GM12878 (cell line): ENCODE measurements at regions not wholly inside any gene's neighbourhood (a gene's known extent, or its start where the extent isn't known, plus 50 kb on each side); places are given as distances from the start of the nearest gene placed in this dataset.

Experiments
- ATAC-seq: fragments of 200-7000 bp; cut with Tn5 transposase; 3 replicates; pipeline ENCODE4 v1.9.1; 2020; ENCODE audit warnings: mild to moderate bottlenecking, moderate library complexity
- BruUV-seq: library from RNA; stranded (reverse); fragments of 400-500 nt; replicated peaks from 2 replicates; lab custom pipeline; 2021; lab: Mats Ljungman, UMichigan
- CTCF ChIA-PET: fragments of 300-600 bp; sonication (Branson Sonifier 250); formaldehyde crosslinking; extraction: SDS; loops from one replicate; lab custom pipeline; 2021; ENCODE audit warnings: inconsistent platforms; lab: Yijun Ruan, JAX
- POLR2A ChIA-PET: fragments of 350-600 bp; formaldehyde crosslinking; extraction: SDS; loops from one replicate; lab custom pipeline; 2021; ENCODE audit warnings: inconsistent platforms; lab: Charles Lee
- RAD21 ChIA-PET: fragments of 300-600 bp; sonication (Branson Sonifier 250); formaldehyde crosslinking; loops from one replicate; lab custom pipeline; 2023; ENCODE audit warnings: antibody characterized with exemption; ENCODE audit not compliant: unreplicated experiment; lab: Charles Lee
- SMC1A ChIA-PET: fragments of 300-600 bp; sonication (Branson Sonifier 250); formaldehyde crosslinking; loops from one replicate; lab custom pipeline; 2023; ENCODE audit not compliant: unreplicated experiment, uncharacterized antibody; lab: Charles Lee
- DNase-seq: peaks from one replicate; pipeline ENCODE4 v3.0.0-alpha.2; 2011; ENCODE audit warnings: low read depth, low spot score
- FAIRE-seq: peaks from 3 replicates; lab custom pipeline; 2011; peaks lifted over from hg19 to GRCh38; lab: Jason Lieb, UNC
- H2AFZ ChIP-seq: 2 replicates; pipeline ENCODE4 v1.6.0; 2011; ENCODE audit warnings: low read depth, low read length, control low read depth; ENCODE audit not compliant: control insufficient read depth
- H3K27ac ChIP-seq: 2 replicates; pipeline ENCODE4 v1.5.1; 2011; ENCODE audit warnings: control low read depth; ENCODE audit not compliant: control insufficient read depth, insufficient read depth
- H3K27me3 ChIP-seq, 2 experiments: replicated peaks in 1 of 2; 2 replicates each; pipeline versions ENCODE4 v1.6.0 to v1.6.1; 2011; ENCODE audit warnings: low read length in 1 of 2; ENCODE audit not compliant: control insufficient read depth in 2 of 2, insufficient read depth in 2 of 2
- H3K36me3 ChIP-seq, 2 experiments: 2 replicates each; pipeline ENCODE4 v1.5.1; 2011; ENCODE audit warnings: low read length in 1 of 2; ENCODE audit not compliant: control insufficient read depth in 2 of 2, insufficient read depth in 2 of 2
- H3K4me1 ChIP-seq: 2 replicates; pipeline ENCODE4 v1.6.1; 2011; ENCODE audit warnings: mild to moderate bottlenecking, low read length, moderate library complexity, mixed read lengths; ENCODE audit not compliant: control insufficient read depth, insufficient read depth
- H3K4me2 ChIP-seq: 2 replicates; pipeline ENCODE4 v1.6.0; 2011; ENCODE audit warnings: control low read depth; ENCODE audit not compliant: control insufficient read depth, insufficient read depth
- H3K4me3 ChIP-seq: fragments of 200-600 bp; sonication (generic); 2 replicates; pipeline ENCODE4 v1.5.1; 2016
- H3K79me2 ChIP-seq: 2 replicates; pipeline ENCODE4 v1.6.0; 2011; ENCODE audit warnings: low read length; ENCODE audit not compliant: control insufficient read depth, insufficient read depth
- H3K9ac ChIP-seq: 2 replicates; pipeline ENCODE4 v1.8.0; 2011; ENCODE audit warnings: low read length, control low read depth, mixed read lengths; ENCODE audit not compliant: control insufficient read depth, insufficient read depth
- H3K9me3 ChIP-seq: replicated peaks from 3 replicates; pipeline ENCODE4 v1.5.1; 2011; ENCODE audit warnings: mild to moderate bottlenecking, low read length; ENCODE audit not compliant: control insufficient read depth, insufficient read depth
- H4K20me1 ChIP-seq: 2 replicates; pipeline ENCODE4 v1.6.0; 2011; ENCODE audit not compliant: control insufficient read depth, insufficient read depth
- BMI1 ChIP-seq: fragments of 450-650 bp; IDR thresholded peaks from 2 replicates; pipeline ENCODE4 v1.6.1; 2016; ENCODE audit warnings: mild to moderate bottlenecking, moderate library complexity, borderline replicate concordance
- CREM ChIP-seq: IDR thresholded peaks from 2 replicates; pipeline ENCODE4 v1.6.1; 2014; ENCODE audit warnings: antibody characterized with exemption, low read depth
- JUNB ChIP-seq: IDR thresholded peaks from 2 replicates; pipeline ENCODE4 v1.6.1; 2016; ENCODE audit warnings: antibody characterized with exemption, mild to moderate bottlenecking
- MTA3 ChIP-seq: IDR thresholded peaks from 2 replicates; pipeline ENCODE4 v1.6.1; 2012; ENCODE audit warnings: low read length, inconsistent platforms, borderline replicate concordance
- NFXL1 ChIP-seq: fragments of 450-650 bp; IDR thresholded peaks from 2 replicates; pipeline ENCODE4 v1.6.1; 2017; ENCODE audit warnings: antibody characterized with exemption, mild to moderate bottlenecking, borderline replicate concordance
- PAX5 ChIP-seq: IDR thresholded peaks from 2 replicates; pipeline ENCODE4 v1.6.1; 2011; ENCODE audit warnings: low read depth, low read length, borderline replicate concordance
- RBBP5 ChIP-seq: fragments of 200-600 bp; sonication (generic); conservative IDR thresholded peaks from 2 replicates; pipeline ENCODE4 v1.6.1; 2016
- SIN3A ChIP-seq: IDR thresholded peaks from 2 replicates; pipeline ENCODE4 v1.6.1; 2012; ENCODE audit warnings: low read depth, low read length, improper control_type of control experiment
- SP1 ChIP-seq: IDR thresholded peaks from one replicate; pipeline ENCODE4 v1.6.1; 2011; ENCODE audit warnings: low read depth, low read length
- TCF7 ChIP-seq: IDR thresholded peaks from 2 replicates; pipeline ENCODE4 v1.6.1; 2014; ENCODE audit warnings: antibody characterized with exemption, borderline replicate concordance
- WRNIP1 ChIP-seq: IDR thresholded peaks from 2 replicates; pipeline ENCODE4 v1.6.1; 2011; ENCODE audit warnings: low read depth, low read length, improper control_type of control experiment, borderline replicate concordance
- ZNF217 ChIP-seq: fragments of 450-650 bp; IDR thresholded peaks from 2 replicates; pipeline ENCODE4 v1.6.1; 2017; ENCODE audit warnings: antibody characterized with exemption, mild to moderate bottlenecking
- WGBS: methylation state at CpG from one replicate; pipeline ENCODE4 v1.1.6; 2016; ENCODE audit warnings: low lambda C conversion rate; ENCODE audit not compliant: insufficient replicate concordance, insufficient coverage; ENCODE audit errors: missing lambda C conversion rate; 5-methylcytosine and 5-hydroxymethylcytosine counted together
- in situ Hi-C: fragments of 300-500 bp; cut with MboI; formaldehyde crosslinking; loops from 9 replicates; pipeline ENCODE4 v1.14.3; 2018; ENCODE audit warnings: mixed read lengths
- intact Hi-C: fragments of 100-400 bp; cut with micrococcal nuclease; formaldehyde crosslinking; loops from one replicate; pipeline ENCODE4 v1.14.2; 2022; ENCODE audit not compliant: unreplicated experiment
- TF ChIP-seq, protein P1 (sequence below): fragments of 450-650 bp; IDR thresholded peaks from 2 replicates; pipeline ENCODE4 v1.6.1; 2016; ENCODE audit warnings: mild to moderate bottlenecking, moderate library complexity, borderline replicate concordance
- TF ChIP-seq, protein P2 (sequence below): fragments of 450-650 bp; IDR thresholded peaks from 2 replicates; pipeline ENCODE4 v1.6.1; 2017; ENCODE audit warnings: borderline replicate concordance
- TF ChIP-seq, protein P3 (sequence below): IDR thresholded peaks from 2 replicates; pipeline ENCODE4 v1.6.1; 2012; ENCODE audit warnings: low read depth, low read length, improper control_type of control experiment

DNA sequence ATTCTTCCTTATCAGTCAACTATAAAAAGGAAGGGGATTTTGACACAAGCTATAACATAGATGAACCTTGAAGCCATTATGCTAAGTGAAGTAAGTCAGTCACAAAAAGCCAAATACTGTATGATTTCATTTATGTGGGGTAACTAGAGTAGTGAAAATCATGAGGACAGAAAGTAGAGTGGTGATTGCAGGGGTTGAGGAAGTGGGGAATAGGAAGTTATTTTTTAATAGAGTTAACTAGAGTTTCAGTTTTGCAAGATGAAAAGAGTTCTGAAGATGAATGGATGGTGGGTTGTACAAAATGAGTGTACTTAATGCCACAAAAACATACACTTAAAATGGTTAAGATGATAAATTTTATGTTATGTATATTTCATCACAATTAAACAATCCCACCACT is 65.4 kb upstream of the FAM174A start (continued):
- TF ChIP-seq, protein P1, sequence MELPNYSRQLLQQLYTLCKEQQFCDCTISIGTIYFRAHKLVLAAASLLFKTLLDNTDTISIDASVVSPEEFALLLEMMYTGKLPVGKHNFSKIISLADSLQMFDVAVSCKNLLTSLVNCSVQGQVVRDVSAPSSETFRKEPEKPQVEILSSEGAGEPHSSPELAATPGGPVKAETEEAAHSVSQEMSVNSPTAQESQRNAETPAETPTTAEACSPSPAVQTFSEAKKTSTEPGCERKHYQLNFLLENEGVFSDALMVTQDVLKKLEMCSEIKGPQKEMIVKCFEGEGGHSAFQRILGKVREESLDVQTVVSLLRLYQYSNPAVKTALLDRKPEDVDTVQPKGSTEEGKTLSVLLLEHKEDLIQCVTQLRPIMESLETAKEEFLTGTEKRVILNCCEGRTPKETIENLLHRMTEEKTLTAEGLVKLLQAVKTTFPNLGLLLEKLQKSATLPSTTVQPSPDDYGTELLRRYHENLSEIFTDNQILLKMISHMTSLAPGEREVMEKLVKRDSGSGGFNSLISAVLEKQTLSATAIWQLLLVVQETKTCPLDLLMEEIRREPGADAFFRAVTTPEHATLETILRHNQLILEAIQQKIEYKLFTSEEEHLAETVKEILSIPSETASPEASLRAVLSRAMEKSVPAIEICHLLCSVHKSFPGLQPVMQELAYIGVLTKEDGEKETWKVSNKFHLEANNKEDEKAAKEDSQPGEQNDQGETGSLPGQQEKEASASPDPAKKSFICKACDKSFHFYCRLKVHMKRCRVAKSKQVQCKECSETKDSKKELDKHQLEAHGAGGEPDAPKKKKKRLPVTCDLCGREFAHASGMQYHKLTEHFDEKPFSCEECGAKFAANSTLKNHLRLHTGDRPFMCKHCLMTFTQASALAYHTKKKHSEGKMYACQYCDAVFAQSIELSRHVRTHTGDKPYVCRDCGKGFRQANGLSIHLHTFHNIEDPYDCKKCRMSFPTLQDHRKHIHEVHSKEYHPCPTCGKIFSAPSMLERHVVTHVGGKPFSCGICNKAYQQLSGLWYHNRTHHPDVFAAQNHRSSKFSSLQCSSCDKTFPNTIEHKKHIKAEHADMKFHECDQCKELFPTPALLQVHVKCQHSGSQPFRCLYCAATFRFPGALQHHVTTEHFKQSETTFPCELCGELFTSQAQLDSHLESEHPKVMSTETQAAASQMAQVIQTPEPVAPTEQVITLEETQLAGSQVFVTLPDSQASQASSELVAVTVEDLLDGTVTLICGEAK = no peak
- TF ChIP-seq TCF7 (peak; percentile 77), RBBP5 (no peak), SIN3A (no peak), NFXL1 (no peak)
- TF ChIP-seq, protein P2, sequence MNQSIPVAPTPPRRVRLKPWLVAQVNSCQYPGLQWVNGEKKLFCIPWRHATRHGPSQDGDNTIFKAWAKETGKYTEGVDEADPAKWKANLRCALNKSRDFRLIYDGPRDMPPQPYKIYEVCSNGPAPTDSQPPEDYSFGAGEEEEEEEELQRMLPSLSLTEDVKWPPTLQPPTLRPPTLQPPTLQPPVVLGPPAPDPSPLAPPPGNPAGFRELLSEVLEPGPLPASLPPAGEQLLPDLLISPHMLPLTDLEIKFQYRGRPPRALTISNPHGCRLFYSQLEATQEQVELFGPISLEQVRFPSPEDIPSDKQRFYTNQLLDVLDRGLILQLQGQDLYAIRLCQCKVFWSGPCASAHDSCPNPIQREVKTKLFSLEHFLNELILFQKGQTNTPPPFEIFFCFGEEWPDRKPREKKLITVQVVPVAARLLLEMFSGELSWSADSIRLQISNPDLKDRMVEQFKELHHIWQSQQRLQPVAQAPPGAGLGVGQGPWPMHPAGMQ = no peak

DNA sequence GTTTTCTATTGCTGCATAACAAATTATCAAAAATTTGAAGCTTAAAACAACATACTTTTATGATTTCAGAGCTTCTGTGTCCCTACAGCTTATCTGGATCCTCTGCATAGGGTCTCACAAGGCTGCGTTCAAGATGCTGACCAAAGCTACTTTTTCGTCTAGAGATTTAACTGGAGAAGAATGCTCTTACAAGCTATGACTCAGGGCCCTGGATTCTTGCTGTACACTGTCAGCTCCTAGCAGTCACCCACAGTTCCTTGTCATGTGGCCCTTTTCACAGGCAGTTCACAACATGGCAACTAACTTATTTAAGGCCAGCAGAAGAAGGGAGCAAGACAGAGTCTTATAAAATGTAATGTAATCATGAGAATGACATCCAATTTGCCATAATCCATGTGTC is 70.8 kb upstream of the FAM174A start:
- H3K27ac ChIP-seq = no peak overlapping the region
- FAIRE-seq = no peak
- BruUV-seq = no TSS peak
- ChIA-PET CTCF (interaction anchor here (1.0 kb wide), 1 partner anchor 12 kb away, joined by 3 read pairs; no protein-coding TSS in a partner anchor), SMC1A (interaction anchor here (2.7 kb wide), 1 partner anchor 14 kb away, joined by 9 read pairs; no protein-coding TSS in a partner anchor), RAD21 (no interaction called here), POLR2A (no interaction called here)
- H3K27me3 ChIP-seq = no peaks in the 10 kb centered on the region
- no peaks in the 10 kb centered on the region for H3K9me3 ChIP-seq
- intact Hi-C loops (no loop called here), in situ Hi-C loops (no loop called here)
- no peaks in the 10 kb centered on the region for H4K20me1 ChIP-seq
- 85% methylated on average over 2 of the region's 2 CpGs for WGBS
- no peak for DNase-seq
- no peak overlapping the region for H2AFZ ChIP-seq
- H3K36me3 ChIP-seq = no peaks in the 10 kb centered on the region
- H3K4me2 ChIP-seq = no peak overlapping the region
- no peaks in the 10 kb centered on the region for H3K4me1 ChIP-seq
- H3K4me3 ChIP-seq = no peak overlapping the region
- H3K79me2 ChIP-seq = no peaks in the 10 kb centered on the region
- no peak overlapping the region for H3K9ac ChIP-seq
- ATAC-seq = no peak
- TF ChIP-seq SP1 = no peak
- TF ChIP-seq, protein P3, sequence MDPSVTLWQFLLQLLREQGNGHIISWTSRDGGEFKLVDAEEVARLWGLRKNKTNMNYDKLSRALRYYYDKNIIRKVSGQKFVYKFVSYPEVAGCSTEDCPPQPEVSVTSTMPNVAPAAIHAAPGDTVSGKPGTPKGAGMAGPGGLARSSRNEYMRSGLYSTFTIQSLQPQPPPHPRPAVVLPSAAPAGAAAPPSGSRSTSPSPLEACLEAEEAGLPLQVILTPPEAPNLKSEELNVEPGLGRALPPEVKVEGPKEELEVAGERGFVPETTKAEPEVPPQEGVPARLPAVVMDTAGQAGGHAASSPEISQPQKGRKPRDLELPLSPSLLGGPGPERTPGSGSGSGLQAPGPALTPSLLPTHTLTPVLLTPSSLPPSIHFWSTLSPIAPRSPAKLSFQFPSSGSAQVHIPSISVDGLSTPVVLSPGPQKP = no peak
- TF ChIP-seq PAX5 = no peak
- no peak for TF ChIP-seq CREM
- TF ChIP-seq JUNB = no peak
- no peak for TF ChIP-seq MTA3
- no peak for TF ChIP-seq WRNIP1
- TF ChIP-seq ZNF217 = no peak
- no peak for TF ChIP-seq BMI1
